ENCODE measurements at regions not wholly inside any gene's neighbourhood (a gene's known extent, or its start where the extent isn't known, plus 50 kb on each side); places are given as distances from the start of the nearest gene placed in this dataset.
A peak's percentile ranks its signal among the peaks of the same experiment; 100 is the strongest.
"Not testable (repeated sequence)": the region's sequence is repeated elsewhere in the genome, so short reads cannot be mapped to it uniquely, and the experiment has no call there.

- peak; percentile 2 for DNase-seq (ENCODE audit: low read depth)
Measured at GRCh38 chr10:42690449-42691360, 52.3 kb upstream of the ZNF33B start.

- peak; percentile 19 for DNase-seq (ENCODE audit: low read depth)
Measured at GRCh38 chr10:42691361-42692120, 53.2 kb upstream of the ZNF33B start.

GRCh38 chr10:42697926-42698325, 59.6 kb upstream of the ZNF33B start:
- no peak for DNase-seq (ENCODE audit: low read depth)

- no peak for DNase-seq (ENCODE audit: low read depth)
Measured at GRCh38 chr10:42707234-42707633, 68.9 kb upstream of the ZNF33B start.

- DNase-seq (ENCODE audit: low read depth) = not testable (repeated sequence)
Measured at GRCh38 chr10:42719339-42719738, 63.3 kb upstream of the BMS1 start.

GRCh38 chr10:42722575-42722974, 60.0 kb upstream of the BMS1 start:
- no peak for DNase-seq (ENCODE audit: low read depth)

- not testable (repeated sequence) for DNase-seq (ENCODE audit: low read depth)
Measured at GRCh38 chr10:42723549-42723948, 59.0 kb upstream of the BMS1 start.

- not testable (repeated sequence) for DNase-seq (ENCODE audit: low read depth)
Measured at GRCh38 chr10:42724660-42725059, 57.9 kb upstream of the BMS1 start.

- no peak for DNase-seq (ENCODE audit: low read depth)
Measured at GRCh38 chr10:42732266-42732665, 50.3 kb upstream of the BMS1 start.
